8988T (cell line): ENCODE measurements at regions not wholly inside any gene's neighbourhood (a gene's known extent, or its start where the extent isn't known, plus 50 kb on each side); places are given as distances from the start of the nearest gene placed in this dataset.

Experiments
- DNase-seq: peaks from one replicate; pipeline ENCODE4 v3.0.0; 2011

DNA sequence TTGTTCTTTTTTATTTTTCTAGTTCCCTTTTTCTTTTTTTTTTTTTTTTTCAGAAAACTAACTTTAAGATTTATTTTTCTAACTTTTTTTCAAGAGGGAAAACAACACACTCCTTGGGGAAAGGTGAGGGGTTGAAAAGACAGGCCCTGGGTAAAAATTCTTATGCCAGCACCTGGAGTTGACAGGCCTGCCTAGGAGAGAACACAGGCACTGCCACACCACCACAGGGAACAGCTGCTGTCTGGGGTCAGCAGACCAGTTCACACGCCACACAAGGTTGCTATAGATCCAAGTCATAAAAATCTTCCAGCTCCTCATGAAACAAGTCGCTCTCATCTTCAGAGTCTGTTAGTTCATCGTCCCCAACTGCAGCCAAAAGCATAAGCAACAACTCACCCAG is 246.4 kb downstream of the C12orf50 start:
- no peak for DNase-seq

DNA sequence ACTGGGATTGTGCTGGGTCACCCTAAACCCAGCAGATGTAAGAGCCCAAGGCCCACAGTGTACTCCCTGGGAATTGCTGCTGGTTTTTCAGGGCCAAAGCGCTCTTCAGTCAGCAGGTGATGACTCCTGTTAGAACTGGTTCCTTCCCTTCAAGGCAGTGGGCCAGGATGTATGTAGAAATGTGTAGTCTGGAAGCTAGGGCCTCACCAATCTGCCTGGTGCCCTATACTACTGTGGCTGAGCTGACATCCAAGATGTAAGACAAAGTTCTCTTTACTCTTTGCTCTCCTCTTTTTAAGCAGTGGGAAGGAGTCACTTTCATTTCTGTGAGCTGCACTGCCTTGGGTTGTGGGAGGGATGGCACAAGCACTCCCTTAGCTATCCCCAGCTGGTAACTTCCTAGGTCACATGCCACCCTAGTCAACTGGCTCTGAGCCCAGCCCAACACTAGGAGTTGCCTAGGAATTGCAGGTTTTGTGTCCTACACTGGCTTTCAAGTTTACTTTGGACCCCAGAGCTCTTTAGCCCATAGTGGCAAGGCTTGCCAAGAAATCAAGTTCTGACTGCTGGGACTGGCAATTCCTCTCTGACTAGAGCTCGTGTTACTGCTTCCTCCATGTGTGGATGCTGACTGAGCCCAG is 249.2 kb downstream of the C12orf50 start:
- no peak for DNase-seq

DNA sequence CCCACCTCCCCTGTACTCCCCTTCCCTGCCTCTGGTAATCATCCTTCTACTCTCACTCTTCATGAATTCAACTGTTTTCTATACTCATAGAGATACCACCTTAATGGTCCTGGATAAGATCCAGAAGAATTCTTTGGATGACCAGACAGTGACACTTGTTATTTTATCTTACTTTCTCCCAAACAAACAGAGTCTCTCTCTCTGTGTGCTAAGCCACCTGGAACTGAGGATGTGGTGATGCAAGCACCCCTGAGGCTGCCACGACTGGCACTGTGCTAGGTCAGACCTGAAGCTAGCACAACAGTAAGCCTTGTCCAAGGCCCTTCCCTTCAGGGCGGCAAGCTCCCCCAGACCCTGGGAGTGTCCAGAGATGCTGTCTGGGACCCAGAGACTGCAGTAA is 250.2 kb downstream of the C12orf50 start:
- DNase-seq = no peak

DNA sequence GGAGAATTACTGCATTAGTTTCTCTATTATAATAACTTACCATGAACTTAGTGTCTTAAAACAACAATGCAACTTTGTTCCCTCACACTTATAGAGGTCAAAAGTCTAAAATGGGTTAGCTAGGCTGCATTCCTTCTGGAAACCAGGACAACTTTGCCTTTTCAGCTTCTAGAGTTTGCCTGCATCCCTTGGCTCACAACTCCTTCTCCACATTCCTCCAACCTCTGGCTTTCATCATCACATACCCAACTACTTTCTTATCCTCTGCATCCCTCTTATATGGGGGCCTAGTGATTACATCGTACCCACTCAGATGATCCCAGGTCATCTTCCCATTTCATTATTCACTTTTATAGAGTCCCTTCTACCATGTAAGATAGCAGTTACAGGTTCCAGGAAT is 251.1 kb downstream of the C12orf50 start:
- no peak for DNase-seq

DNA sequence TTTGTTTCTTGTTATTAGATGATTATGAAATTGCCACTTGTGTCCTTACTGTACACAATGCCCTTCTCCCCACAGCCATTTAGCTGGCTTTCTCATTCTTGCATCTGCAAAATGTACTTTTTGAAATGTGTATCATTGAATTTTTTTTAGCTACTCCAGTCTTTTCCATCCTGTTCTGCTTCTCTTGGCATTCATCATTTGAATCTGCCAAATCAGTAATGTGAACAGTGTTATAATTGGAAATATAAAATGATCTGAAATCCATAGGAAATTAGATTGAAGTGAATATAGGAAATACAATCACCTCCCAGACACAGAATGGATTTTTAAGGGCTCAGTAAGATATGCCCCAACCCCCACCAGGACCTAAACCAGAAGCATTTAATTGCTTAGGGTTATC is 253.4 kb downstream of the C12orf50 start:
- DNase-seq = no peak

DNA sequence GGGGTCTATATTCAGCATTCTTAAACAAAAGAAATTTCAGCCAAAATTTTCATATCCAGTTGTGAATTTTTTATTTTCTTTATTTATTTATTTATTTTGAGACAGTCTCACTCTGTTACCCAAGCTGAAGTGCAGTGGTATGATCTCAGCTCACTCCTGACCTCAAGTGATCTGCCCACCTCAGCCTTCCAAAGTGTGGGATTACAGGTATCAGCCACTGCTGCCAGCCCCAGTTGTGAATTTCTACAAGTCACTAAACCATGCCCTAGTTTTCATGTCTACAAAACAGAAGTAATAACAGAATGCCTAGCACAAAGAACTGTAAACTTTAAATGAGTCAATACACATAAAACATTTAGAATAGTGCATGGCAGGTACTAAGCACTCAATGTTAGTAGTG is 254.2 kb downstream of the C12orf50 start:
- no peak for DNase-seq

DNA sequence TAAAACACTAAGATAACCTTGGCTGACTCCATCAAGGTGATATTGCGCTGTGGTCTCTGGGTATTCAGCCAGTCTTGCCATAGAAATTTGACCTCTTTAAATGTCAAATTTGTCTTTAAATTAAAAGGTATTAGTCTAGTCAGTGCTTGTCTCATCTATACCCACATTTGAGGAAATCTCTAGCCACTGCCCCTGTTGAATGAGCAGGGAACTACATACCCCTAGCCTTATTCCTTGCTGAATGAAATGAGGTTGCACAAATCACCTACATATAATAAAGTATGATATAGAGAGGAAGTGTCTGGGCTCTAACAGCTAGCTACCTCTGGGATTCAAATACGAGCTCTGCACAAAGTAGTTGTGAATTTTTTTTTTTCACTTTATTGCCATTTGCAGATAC is 256.8 kb downstream of the C12orf50 start:
- no peak for DNase-seq

DNA sequence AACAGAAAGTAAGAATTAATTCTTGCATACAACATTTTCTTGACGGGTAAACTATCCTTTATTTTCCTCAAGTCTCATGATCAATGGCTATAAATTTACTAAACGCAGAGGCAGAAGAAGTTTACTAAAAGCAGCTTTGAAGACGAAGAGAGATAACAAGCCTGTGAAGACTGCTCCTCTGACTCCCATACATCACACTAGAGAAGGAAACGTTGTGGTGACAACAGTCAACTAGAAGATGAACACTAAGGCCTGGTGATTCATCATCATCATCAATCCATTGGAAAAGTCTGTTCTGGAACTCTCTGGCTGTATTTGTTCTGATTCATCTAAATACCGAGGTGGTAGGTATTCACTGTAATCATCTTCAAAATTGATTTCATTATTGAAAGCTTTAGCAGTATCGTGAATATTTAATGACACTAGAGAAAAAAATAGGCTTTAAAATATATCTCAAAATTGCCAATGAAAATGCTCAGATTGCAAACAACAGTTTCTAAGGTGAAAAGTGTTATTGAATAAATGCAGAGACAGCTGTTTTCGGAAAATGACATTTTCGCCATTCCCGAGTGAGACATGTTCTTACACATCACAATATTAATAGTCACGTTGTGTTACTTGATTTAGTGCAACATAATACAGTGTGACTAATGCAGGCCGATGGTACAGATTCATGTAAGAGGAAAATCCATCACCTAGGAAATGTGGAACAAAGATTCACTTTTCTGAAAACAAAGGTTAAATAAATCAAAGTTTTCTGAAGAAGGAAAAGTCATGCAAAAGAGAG is 260.5 kb downstream of the C12orf50 start:
- DNase-seq = no peak

DNA sequence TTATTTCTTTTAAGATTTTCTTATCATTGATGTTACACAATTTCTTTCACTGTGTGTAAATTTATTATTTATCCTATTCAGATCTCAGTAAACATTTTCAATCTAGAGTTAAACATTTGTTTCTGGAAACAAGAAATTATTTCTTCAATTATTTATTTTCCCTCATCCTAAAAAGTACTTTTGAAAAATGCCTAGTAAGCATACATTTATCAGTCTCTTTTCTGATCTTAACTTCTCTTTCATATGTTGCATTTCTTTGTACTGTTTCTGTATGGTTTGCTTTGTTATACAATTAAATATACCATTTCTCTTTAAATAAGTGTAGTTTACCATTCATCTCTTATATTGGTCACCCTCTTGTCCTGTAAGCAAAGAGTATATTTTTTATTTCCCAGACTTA is 263.2 kb downstream of the C12orf50 start:
- no peak for DNase-seq

DNA sequence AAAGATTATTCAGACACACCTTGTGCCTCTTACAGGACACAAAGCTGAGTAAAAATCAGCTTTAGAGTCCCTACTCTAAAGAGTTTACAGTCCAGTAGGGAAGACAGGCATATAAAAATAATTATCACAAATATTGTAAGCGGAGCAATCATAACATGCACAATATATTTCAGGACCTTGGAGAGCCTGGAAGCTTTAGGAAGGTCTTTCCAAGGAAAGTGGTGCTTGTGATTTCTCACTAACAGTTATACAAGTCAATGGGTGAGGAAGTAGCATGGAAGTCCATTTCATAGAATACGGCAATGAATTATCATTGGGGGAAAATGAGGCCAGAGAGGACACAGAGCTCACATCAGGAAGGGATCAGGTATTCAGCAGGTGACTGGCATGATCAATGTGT is 268.3 kb downstream of the C12orf50 start:
- no peak for DNase-seq

DNA sequence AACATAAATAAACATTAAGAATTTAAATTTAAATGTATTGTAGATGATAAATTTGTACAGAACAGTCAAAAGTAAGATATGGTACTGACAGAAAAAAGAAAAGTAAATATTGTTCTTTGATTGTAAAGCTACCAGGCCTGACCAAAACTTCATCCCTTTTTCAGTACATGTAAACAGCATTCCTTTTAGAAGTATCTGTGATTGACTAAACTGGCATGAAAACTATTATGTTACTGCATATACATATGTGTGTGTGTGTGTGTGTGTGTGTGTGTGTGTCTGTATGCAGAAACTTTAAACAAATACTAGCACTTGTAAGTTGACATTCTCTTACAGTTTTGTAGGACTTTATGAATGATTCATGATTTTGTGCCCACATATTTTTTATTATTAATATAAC is 270.9 kb downstream of the C12orf50 start:
- no peak for DNase-seq

DNA sequence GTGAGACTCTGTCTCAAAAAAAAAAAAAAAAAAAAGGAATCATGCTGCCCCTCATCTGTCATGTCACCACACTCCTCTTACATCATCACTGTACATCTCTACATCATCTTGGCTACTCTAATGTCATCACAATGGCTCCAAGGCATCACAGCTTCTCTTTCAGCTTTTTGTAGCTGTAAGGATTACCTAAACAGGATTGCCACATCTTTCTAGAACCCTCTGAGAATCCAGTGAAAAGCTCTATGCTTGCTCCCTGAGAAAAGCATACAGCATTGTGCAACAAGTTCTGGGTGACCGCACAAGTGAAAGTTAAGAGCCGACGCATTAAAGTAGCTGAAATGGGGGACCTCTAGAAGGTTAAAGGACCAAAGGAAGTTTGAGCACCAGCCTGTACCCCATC is 272.5 kb downstream of the C12orf50 start:
- DNase-seq = no peak

DNA sequence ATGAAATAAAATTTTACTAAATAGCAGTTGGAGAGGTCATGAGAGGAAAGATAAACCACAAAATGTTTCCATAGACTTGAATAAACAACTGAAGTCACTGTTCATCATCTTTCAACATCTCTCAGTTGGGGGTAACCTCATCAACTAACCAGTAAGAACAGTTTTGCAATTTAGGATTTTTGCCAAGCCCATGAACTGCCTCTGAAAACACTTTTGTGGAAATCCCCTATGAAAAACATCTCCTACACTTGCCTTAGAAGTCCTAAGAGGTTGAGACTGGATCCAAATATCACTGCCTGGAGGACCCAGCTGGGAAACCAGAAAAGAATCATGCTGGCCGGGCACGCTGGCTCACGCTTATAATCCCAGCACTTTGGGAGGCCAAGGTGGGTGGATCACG is 273.1 kb downstream of the C12orf50 start:
- no peak for DNase-seq

DNA sequence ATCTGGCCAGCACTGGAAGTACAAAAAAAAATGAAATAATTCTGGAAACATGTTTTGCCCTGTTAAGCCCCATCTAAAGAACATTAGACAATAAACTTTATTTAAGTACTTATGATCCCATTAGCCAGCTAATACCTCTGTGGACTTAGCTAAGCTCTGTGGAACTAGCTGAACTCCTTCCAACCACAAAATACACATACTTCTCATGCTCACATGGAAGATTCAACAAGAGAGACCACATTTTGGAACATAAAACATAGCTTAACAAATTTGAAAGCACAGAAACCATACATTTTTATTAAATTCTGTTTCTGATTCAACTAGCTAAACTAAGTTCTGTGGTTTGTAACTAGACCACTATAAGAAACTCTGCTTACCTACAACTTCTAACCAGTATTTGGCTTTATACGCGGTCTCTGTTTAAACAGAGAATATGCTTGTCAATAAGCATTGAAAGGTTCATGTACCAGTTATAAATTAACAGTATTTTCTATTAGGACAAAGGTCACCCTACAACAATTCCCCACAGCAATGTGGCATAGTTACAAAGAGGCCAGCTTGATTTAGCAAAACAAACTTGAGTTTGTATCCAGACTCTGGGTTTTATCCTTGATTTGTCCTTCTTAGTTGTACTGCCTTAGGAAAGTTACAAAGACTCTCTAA is 300.1 kb downstream of the C12orf50 start:
- no peak for DNase-seq

DNA sequence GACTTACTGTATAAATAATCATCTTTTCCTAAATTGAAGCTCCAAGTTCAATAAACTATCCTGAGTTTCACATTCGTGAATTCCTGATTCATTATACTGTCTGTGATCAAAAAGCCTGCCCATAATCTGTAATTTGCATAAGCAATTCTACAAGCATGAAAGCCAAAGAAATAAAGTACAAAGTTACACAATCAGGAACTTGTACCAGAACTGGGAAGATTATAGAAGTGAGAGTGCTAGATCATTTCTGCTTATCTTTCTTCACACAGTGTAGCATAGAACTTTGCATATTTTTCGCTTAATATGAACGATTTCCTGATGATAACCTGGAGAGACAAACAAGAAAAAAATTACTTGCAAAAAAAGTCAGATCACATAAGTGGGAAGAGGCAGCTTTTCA is 308.2 kb downstream of the C12orf50 start:
- DNase-seq = no peak

DNA sequence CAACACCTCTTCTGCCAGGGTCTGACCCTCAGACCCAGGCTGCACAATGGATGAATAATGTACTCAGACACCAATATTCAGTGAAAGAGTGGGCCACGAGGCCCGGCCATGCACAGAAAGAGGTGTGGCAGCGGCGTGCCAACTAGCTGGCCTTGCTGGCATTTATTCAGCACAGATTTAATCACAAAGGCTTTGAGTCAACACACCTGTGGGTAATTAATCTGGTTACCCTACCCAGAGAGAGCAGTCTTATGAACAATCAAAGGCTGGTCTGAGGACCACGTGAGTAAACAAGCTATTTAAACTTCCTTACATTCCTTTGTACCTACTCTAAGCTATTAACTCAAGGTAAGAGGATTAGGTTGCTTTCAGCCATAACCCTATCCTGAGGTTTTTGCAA is 324.8 kb downstream of the C12orf50 start:
- DNase-seq = no peak

DNA sequence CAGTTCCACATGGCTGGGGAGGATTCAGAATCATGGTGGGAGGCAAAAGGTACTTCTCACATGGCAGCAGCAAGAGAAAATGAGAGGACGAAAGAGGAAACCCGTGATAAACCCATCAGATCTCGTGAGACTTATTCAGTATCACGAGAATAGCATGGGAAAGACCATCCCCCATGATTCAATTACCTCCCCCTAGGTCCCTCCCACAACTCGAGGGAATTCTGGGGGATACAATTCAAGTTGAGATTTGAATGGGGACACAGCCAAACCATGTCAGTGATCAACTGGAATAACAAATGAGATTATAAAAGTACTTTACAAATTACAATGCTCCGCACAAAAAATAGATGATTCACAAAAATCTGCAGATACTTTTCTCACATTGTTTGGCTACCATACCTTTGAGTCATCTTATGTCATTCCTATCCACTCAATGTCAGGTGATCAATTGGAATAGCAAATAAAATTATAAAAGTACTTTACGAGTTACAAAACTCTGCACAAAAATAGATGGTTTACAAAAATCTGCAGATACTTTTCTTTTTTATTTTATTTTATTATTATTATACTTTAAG is 338.9 kb downstream of the C12orf50 start:
- no peak for DNase-seq

DNA sequence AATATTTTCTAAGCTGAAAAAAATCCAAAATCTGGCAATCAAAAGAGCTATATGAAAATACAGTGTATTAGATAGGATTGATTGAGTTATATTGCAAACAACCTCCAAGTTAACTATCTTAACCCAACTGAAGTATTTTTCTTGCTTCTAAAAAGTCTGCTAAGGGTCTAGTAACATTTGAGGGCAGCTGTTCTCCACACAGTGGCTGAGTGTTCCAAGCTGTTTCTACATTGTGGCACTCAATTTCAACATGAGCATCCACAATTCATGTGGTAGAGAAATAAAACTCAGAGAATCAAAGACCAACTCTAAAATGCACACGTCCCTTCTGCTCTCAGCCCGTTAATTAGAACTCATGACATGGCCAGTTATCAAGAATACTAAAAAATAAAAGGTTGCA is 340.0 kb downstream of the C12orf50 start:
- DNase-seq = no peak

DNA sequence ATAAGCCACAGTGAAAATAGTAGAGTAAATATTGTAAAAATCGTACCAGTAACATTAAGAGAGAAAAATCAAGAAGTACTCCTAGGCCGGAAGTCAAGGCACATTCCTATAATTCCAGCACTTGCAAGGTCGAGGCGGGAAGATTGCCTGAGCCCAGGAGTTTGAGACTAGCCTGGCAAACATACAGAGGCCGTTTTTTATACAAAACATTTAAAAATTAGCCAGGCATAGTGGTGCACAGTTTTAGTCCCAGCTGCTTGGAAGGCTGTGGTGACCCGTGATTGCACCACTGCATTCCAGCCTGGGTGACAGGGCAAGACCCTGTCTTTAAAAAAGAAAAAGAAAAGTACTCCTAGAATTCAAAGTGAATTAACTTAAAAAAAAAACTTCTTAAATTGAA is 341.8 kb downstream of the C12orf50 start:
- no peak for DNase-seq

DNA sequence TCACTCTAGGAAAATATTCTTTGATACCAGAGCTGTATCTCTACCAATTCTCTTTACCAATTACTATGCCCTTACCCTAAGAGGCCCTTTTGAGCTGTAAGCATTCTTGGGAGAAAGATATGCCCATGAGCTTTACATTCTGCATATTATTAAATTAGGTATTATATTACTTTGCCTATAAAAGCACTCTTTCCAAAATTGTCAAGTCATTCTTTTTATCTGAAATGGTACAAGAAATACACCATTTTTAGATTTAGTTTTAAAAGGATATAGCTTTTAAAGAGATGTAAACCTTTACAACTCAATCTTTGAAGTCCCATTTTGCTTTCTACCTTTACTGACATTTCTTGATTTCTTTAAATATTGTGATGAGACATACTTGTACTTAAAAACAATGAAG is 343.5 kb downstream of the C12orf50 start:
- no peak for DNase-seq

DNA sequence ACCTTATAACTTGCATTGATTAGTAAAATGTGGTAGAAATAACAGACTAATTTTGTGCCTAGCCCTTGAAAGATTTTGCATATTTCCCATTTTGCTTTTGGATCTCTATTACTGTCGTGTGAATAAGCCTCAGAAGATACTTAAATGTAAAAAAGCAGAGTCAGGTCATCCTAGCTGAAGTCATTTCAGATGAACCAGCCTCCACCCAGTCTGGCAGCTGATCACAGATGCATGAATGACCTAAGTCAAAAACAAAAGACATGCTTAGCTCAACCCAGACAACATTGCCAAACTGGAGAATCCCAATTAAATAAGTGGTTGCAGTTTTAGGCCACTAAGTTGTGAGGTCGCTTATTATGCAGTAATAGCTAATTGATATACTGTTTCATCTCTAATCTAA is 349.9 kb downstream of the C12orf50 start:
- DNase-seq = no peak

DNA sequence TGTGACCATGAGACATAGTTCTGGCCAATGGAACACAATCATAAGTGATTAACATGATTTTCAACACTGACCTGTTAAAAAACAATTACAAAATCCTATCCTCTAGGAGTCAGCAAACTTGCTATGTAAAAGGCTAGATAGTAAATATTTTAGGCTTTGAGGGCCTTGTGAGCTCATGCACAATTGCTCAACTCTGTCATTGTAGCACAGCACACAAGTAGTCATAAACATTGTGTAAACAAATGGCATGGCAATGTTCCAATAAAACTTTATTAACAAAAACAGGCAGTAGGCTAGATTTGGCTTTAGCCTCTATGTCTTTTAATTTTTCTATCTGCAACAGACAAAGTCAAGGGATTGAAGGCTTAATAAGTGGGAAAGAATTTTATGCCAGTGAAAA is 350.7 kb downstream of the C12orf50 start:
- DNase-seq = no peak

DNA sequence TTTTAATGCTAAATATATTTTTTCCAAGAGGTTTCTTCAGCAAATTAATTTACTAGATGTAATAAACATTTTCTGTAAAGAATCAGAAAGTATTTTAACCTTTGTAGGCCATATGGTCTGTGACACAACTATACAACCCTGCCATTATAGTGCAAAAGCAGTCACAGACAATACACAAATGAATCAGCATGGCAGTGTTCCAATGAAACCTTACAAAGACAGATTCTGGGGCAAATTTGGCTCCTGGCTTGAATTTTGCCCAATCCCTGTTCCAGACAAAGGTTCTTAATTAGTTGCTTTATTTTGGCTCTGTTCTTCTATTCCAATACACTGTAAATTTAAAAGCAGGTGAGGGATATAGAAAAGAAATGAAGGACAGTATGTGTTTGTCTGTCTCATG is 352.5 kb downstream of the C12orf50 start:
- DNase-seq = no peak

DNA sequence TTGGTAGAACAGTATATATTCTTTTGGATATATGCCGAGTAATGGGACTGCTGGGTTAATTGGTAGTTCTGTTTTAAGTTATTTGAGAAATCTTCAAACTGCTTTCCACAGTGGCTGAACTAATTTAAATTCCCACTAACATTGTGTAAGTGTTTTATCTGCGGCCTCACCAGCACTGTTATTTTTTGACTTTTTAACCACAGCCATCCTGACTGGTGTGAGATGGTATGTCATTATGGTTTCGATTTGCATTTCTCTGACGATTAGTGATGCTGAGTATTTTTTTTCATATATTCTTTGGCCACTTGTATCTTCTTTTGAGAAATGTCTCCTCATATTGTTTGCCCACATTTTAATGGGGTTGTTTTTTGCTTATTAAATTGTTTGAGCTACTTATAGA is 357.4 kb downstream of the C12orf50 start:
- no peak for DNase-seq
